ENCODE measurements at regions not wholly inside any gene's neighbourhood (a gene's known extent, or its start where the extent isn't known, plus 50 kb on each side); places are given as distances from the start of the nearest gene placed in this dataset.

- no peak overlapping the region for H2AK9ac ChIP-seq (replicated peaks; ENCODE audit: low read depth, low read length, poor library complexity)
- H3K4me2 ChIP-seq (ENCODE audit: low read depth, low read length): no peak overlapping the region
- no peak overlapping the region for H2BK15ac ChIP-seq (ENCODE audit: low read depth, low read length)
- DNase-seq (no peak), ATAC-seq (ENCODE audit: low read depth) (no peak)
- H3K4ac ChIP-seq (ENCODE audit: low read depth, low read length): no peak overlapping the region
- no peak overlapping the region for H2BK120ac ChIP-seq (ENCODE audit: low read depth, low read length)
- H3K27ac ChIP-seq (ENCODE audit: insufficient read depth, low read length): no peak overlapping the region
- H3K56ac ChIP-seq (ENCODE audit: extremely low read depth, insufficient read depth, low read length): no peak overlapping the region
- H3K23ac ChIP-seq (ENCODE audit: low read depth, low read length): no peak overlapping the region
- H4K5ac ChIP-seq (ENCODE audit: low read depth, low read length): no peak overlapping the region
- H3K18ac ChIP-seq (ENCODE audit: low read depth, low read length): no peak overlapping the region
- BruUV-seq (replicated peaks): no TSS peak
- no peaks in the 10 kb centered on the region for H4K20me1 ChIP-seq (ENCODE audit: insufficient read depth, low read length)
- no peak overlapping the region for H3K9ac ChIP-seq (ENCODE audit: low read depth, low read length)
- no peak overlapping the region for H4K8ac ChIP-seq (ENCODE audit: low read depth in 2 of 2, low read length in 2 of 2)
- H4K91ac ChIP-seq (ENCODE audit: insufficient read depth, low read depth, low read length): no peak overlapping the region
- no peaks in the 10 kb centered on the region for H3K27me3 ChIP-seq (ENCODE audit: control insufficient read depth, insufficient read depth, low read length)
- WGBS, 2 experiments (ENCODE audit: extremely low coverage in 2 of 2, insufficient read length in 1 of 2): no CpG with 5 or more reads among the region's 2 CpGs
- no peak overlapping the region for H3K4me3 ChIP-seq (ENCODE audit: insufficient read depth, low read depth, low read length)
- H2AFZ ChIP-seq (replicated peaks; ENCODE audit: low read length, poor library complexity): no peak overlapping the region
- H3K36me3 ChIP-seq (ENCODE audit: control insufficient read depth, insufficient read depth, low read length): no peaks in the 10 kb centered on the region
- H2BK5ac ChIP-seq (ENCODE audit: low read depth, low read length, poor library complexity, severe bottlenecking): no peak overlapping the region
- POLR2A ChIA-PET (ENCODE audit: unreplicated experiment): no interaction called here
- peaks cover 7% of the 10 kb centered on the region; the same call in 1 of the 2 replicates for H3K4me1 ChIP-seq (ENCODE audit: control insufficient read depth, insufficient read depth, low read length)
- H2BK20ac ChIP-seq (ENCODE audit: low read depth, low read length): no peak overlapping the region
- peaks cover 11% of the 10 kb centered on the region for H3K9me3 ChIP-seq (ENCODE audit: control insufficient read depth, insufficient read depth, low read length)
- no peak overlapping the region for H3K14ac ChIP-seq (replicated peaks; ENCODE audit: low read depth, low read length)
- H2AK5ac ChIP-seq (ENCODE audit: low read depth, low read length): no peak overlapping the region
- no peaks in the 10 kb centered on the region for H3K79me1 ChIP-seq (ENCODE audit: low read depth in 1 of 2, low read length in 2 of 2)
- intact Hi-C loops (cut with micrococcal nuclease) (no loop called here), in situ Hi-C loops (cut with MboI; ENCODE audit: low sequenced_read_pairs) (no loop called here), dilution Hi-C loops (cut with HindIII; ENCODE audit: low sequenced_read_pairs, unreplicated experiment) (no loop called here)
- CTCF ChIA-PET: no interaction called here
- TF ChIP-seq POLR2A (IDR thresholded peaks at IDR 0.05; ENCODE audit: low read depth, low read length): no peak
- no peak for TF ChIP-seq MXI1 (IDR thresholded peaks at IDR 0.05; ENCODE audit: borderline replicate concordance, low read depth, low read length)
- TF ChIP-seq CEBPB (IDR thresholded peaks at IDR 0.05; ENCODE audit: low read depth, low read length): no peak
- TF ChIP-seq ELK1 (IDR thresholded peaks at IDR 0.05; ENCODE audit: borderline replicate concordance, low read depth, low read length): no peak
- no peak for TF ChIP-seq RCOR1 (IDR thresholded peaks at IDR 0.05; ENCODE audit: insufficient replicate concordance, low read length)
- no peak for TF ChIP-seq MAZ (IDR thresholded peaks at IDR 0.05; ENCODE audit: borderline replicate concordance, low read depth, low read length)
- TF ChIP-seq BHLHE40 (IDR thresholded peaks at IDR 0.05; ENCODE audit: low read depth, low read length): no peak
- TF ChIP-seq RFX5 (IDR thresholded peaks at IDR 0.05; ENCODE audit: low read depth, low read length): no peak
- no peaks in the 10 kb centered on the region for H3K9me1 ChIP-seq (ENCODE audit: insufficient read depth, low read length)
Measured at GRCh38 chr4:188930822-188931221, 791.6 kb downstream of the TRIML1 start.

All from IMR-90 (cell line).